Kidney capillary endothelial cell (primary cell): ENCODE measurements at regions not wholly inside any gene's neighbourhood (a gene's known extent, or its start where the extent isn't known, plus 50 kb on each side); places are given as distances from the start of the nearest gene placed in this dataset.
"Not testable (repeated sequence)": the region's sequence is repeated elsewhere in the genome, so short reads cannot be mapped to it uniquely, and the experiment has no call there.

Experiments used
- DNase-seq: peaks from one replicate; pipeline ENCODE4 v3.0.0-alpha.2; 2018; ENCODE audit warnings: low spot score

GRCh38 chr6:147977851-147978465, 364.7 kb upstream of the SASH1 start:
- DNase-seq: no peak

- DNase-seq: no peak
Measured at GRCh38 chr6:147979966-147980365, 362.7 kb upstream of the SASH1 start.

GRCh38 chr6:147983581-147984366, 358.9 kb upstream of the SASH1 start:
- DNase-seq: no peak

- no peak for DNase-seq
Measured at GRCh38 chr6:147986846-147987245, 355.8 kb upstream of the SASH1 start.

GRCh38 chr6:147990159-147990558, 352.5 kb upstream of the SASH1 start:
- no peak for DNase-seq

- DNase-seq: no peak
Measured at GRCh38 chr6:147991961-147992360, 350.7 kb upstream of the SASH1 start.

- no peak for DNase-seq
Measured at GRCh38 chr6:147999001-147999540, 343.6 kb upstream of the SASH1 start.

GRCh38 chr6:148001844-148002642, 340.6 kb upstream of the SASH1 start:
- no peak for DNase-seq

- DNase-seq: no peak
Measured at GRCh38 chr6:148004651-148005050, 338.0 kb upstream of the SASH1 start.

- no peak for DNase-seq
Measured at GRCh38 chr6:148005806-148006205, 336.8 kb upstream of the SASH1 start.

GRCh38 chr6:148010516-148010915, 332.1 kb upstream of the SASH1 start:
- not testable (repeated sequence) for DNase-seq

- DNase-seq: no peak
Measured at GRCh38 chr6:148016013-148016412, 326.6 kb upstream of the SASH1 start.

GRCh38 chr6:148021165-148021564, 321.5 kb upstream of the SASH1 start:
- DNase-seq: peak; percentile 55

GRCh38 chr6:148021699-148022098, 320.9 kb upstream of the SASH1 start:
- peak; percentile 61 for DNase-seq

- DNase-seq: not testable (repeated sequence)
Measured at GRCh38 chr6:148022279-148022678, 320.4 kb upstream of the SASH1 start.

GRCh38 chr6:148027201-148027600, 315.4 kb upstream of the SASH1 start:
- no peak for DNase-seq

- no peak for DNase-seq
Measured at GRCh38 chr6:148035806-148036390, 306.7 kb upstream of the SASH1 start.

- DNase-seq: no peak
Measured at GRCh38 chr6:148037496-148037895, 305.1 kb upstream of the SASH1 start.

GRCh38 chr6:148041546-148041945, 301.1 kb upstream of the SASH1 start:
- DNase-seq: no peak

GRCh38 chr6:148042536-148042935, 300.1 kb upstream of the SASH1 start:
- DNase-seq: no peak

- DNase-seq: no peak
Measured at GRCh38 chr6:148044261-148044751, 298.3 kb upstream of the SASH1 start.

GRCh38 chr6:148044921-148045320, 297.7 kb upstream of the SASH1 start:
- DNase-seq: no peak
